Hepatocyte (in vitro differentiated cells): ENCODE measurements at regions not wholly inside any gene's neighbourhood (a gene's known extent, or its start where the extent isn't known, plus 50 kb on each side); places are given as distances from the start of the nearest gene placed in this dataset.
"Not testable (repeated sequence)": the region's sequence is repeated elsewhere in the genome, so short reads cannot be mapped to it uniquely, and the experiment has no call there.

ENCODE experiments used
- DNase-seq: peaks from one replicate; pipeline ENCODE4 v3.0.0-alpha.2; 2016; ENCODE audit warnings: low spot score
- H2AFZ ChIP-seq: fragments of 200-600 bp; sonication (generic); 2 replicates; pipeline ENCODE4 v1.6.0; 2016; ENCODE audit warnings: antibody characterized with exemption, mild to moderate bottlenecking
- H3K27ac ChIP-seq: fragments of 200-600 bp; sonication (generic); 2 replicates; pipeline ENCODE4 v1.5.1; 2016; ENCODE audit warnings: mild to moderate bottlenecking
- H3K27me3 ChIP-seq: fragments of 200-600 bp; sonication (generic); 2 replicates; pipeline ENCODE4 v1.6.1; 2016
- H3K36me3 ChIP-seq: fragments of 200-600 bp; sonication (generic); replicated peaks from 2 replicates; pipeline ENCODE4 v1.5.1; 2016; ENCODE audit warnings: low read depth; ENCODE audit not compliant: insufficient read depth
- H3K4me1 ChIP-seq: fragments of 200-600 bp; sonication (generic); 2 replicates; pipeline ENCODE4 v1.5.1; 2016; ENCODE audit warnings: mild to moderate bottlenecking, moderate library complexity; ENCODE audit not compliant: insufficient read depth
- H3K4me2 ChIP-seq: fragments of 200-600 bp; sonication (generic); 2 replicates; pipeline ENCODE4 v1.6.0; 2016
- H3K4me3 ChIP-seq: fragments of 200-600 bp; sonication (generic); 2 replicates; pipeline ENCODE4 v1.5.1; 2016; ENCODE audit warnings: mild to moderate bottlenecking
- H3K79me2 ChIP-seq: fragments of 200-600 bp; sonication (generic); 2 replicates; pipeline ENCODE4 v1.6.0; 2017; ENCODE audit warnings: mild to moderate bottlenecking
- H3K9me2 ChIP-seq: fragments of 200-600 bp; sonication (generic); replicated peaks from 2 replicates; pipeline ENCODE4 v1.6.0; 2017; ENCODE audit warnings: mild to moderate bottlenecking; ENCODE audit not compliant: insufficient read depth
- H3K9me3 ChIP-seq: fragments of 200-600 bp; sonication (generic); 2 replicates; pipeline ENCODE4 v1.5.1; 2016; ENCODE audit warnings: low read depth, mild to moderate bottlenecking
- H4K20me1 ChIP-seq: fragments of 200-600 bp; sonication (generic); 2 replicates; pipeline ENCODE4 v1.6.0; 2016; ENCODE audit warnings: mild to moderate bottlenecking; ENCODE audit not compliant: insufficient read depth, poor library complexity, severe bottlenecking
- CTCF ChIP-seq: fragments of 200-600 bp; sonication (generic); IDR thresholded peaks from 2 replicates; pipeline ENCODE4 v1.5.1; 2016; ENCODE audit warnings: antibody characterized with exemption, mild to moderate bottlenecking; ENCODE audit not compliant: poor library complexity
- EZH2 ChIP-seq: fragments of 200-600 bp; sonication (generic); IDR thresholded peaks from 2 replicates; pipeline ENCODE4 v1.6.1; 2016; ENCODE audit warnings: antibody characterized with exemption, mild to moderate bottlenecking, borderline replicate concordance
- EZH2phosphoT487 ChIP-seq: fragments of 200-600 bp; sonication (generic); IDR thresholded peaks from one replicate; pipeline ENCODE4 v1.6.1; 2018; ENCODE audit warnings: antibody characterized with exemption, mild to moderate bottlenecking, low read depth, moderate library complexity; ENCODE audit not compliant: unreplicated experiment, severe bottlenecking
- WGBS: methylation state at CpG from one replicate; pipeline ENCODE4 v1.1.6; 2016; ENCODE audit warnings: low lambda C conversion rate; ENCODE audit errors: missing lambda C conversion rate; 5-methylcytosine and 5-hydroxymethylcytosine counted together

DNA sequence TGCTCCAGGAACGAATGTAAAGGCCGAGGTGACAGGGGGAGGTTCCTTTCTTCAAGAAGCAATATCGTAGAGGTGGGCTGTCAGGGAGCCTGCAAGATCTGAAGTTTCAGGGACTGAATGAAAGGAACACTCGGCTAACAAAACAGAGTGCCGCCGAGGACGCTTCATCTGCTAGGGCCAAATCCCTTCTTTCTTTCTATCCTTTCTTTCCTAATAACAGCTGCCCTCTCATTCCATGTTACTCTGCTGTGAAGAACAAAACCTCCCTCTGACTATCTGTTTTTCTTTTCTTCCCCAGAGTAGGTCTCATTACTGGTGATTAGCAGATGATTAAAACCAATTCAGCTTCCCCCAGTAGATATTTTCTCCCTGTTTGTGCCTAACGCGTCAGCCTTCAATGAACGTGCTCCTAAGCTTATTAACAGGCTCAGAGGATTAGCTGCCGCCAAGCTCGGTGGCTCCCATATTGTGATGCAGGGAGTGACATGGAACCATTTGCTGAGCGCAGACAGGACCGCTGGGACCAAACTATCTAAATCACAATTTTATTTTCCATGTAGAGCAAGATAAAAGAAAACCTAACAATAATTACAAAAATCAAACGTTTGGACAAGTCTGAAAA, 414.6 kb downstream of the TMEM182 start:
- Histone ChIP-seq H3K4me3 (no peak overlapping the region), H3K79me2 (no peaks in the 10 kb centered on the region), H2AFZ (no peak overlapping the region), H3K27me3 (peaks cover 4% of the 10 kb centered on the region), H3K4me2 (no peak overlapping the region), H3K9me2 (no peaks in the 10 kb centered on the region), H4K20me1 (no peaks in the 10 kb centered on the region), H3K36me3 (no peaks in the 10 kb centered on the region), H3K9me3 (no peaks in the 10 kb centered on the region), H3K4me1 (no peaks in the 10 kb centered on the region), H3K27ac (no peak overlapping the region)
- WGBS, result 74% methylated on average over 15 of the region's 15 CpGs
- TF ChIP-seq CTCF (no peak), EZH2 (no peak), EZH2phosphoT487 (no peak)
- no peak for DNase-seq

DNA sequence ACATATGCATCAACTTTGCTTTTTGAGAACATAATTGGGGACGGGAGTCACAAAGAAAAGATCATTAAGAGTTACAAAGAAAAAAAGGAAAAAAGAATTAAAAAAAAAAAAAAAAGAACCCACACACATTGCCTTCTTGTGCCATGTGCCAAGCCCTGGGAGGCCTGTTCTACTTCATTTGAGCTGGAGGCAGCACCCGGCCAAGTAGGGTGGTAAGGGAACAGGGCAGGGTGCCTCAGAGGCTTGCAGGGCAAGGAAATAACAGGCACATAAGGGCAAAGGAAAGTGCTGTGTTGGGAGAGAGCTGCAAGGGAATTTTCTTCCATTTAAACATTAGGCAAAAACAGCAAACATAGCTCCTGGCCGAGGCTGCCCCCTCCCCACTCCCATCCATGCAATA, 418.0 kb downstream of the TMEM182 start:
- no peak for DNase-seq
- H3K4me1 ChIP-seq, result no peaks in the 10 kb centered on the region
- H3K4me2 ChIP-seq, result no peak overlapping the region
- no peaks in the 10 kb centered on the region for H4K20me1 ChIP-seq
- no peaks in the 10 kb centered on the region for H3K79me2 ChIP-seq
- no peaks in the 10 kb centered on the region for H3K9me3 ChIP-seq
- H3K36me3 ChIP-seq, result no peaks in the 10 kb centered on the region
- H3K9me2 ChIP-seq, result no peaks in the 10 kb centered on the region
- peaks cover 6% of the 10 kb centered on the region for H3K27me3 ChIP-seq
- TF ChIP-seq CTCF, result no peak
- TF ChIP-seq EZH2phosphoT487, result no peak
- TF ChIP-seq EZH2, result no peak
- WGBS, result 65% methylated on average over 3 of the region's 3 CpGs
- no peak overlapping the region for H2AFZ ChIP-seq
- H3K27ac ChIP-seq, result no peak overlapping the region
- H3K4me3 ChIP-seq, result no peak overlapping the region

DNA sequence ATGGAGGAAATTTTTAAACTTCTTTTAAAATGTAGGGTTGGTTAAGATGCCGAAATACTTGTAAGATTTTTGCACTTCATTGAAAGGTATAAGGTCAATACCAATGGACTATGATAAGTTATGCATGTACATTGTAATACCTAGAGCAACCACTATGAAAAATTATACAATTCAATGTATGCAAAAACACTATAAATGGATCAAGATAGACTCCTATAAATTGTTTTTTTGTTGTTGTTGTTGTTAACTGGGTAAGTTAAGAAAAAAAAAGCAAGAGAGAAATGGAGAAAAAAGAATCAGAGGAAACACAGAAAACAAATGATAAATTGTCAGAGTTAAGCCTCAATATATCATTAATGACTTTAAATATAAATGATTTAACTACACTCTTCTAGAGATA, 421.2 kb downstream of the TMEM182 start:
- Histone ChIP-seq H3K4me2 (no peak overlapping the region), H3K4me1 (no peaks in the 10 kb centered on the region), H2AFZ (no peak overlapping the region), H3K36me3 (no peaks in the 10 kb centered on the region), H3K79me2 (no peaks in the 10 kb centered on the region), H3K27ac (no peak overlapping the region), H3K9me3 (no peaks in the 10 kb centered on the region), H4K20me1 (no peaks in the 10 kb centered on the region), H3K4me3 (no peak overlapping the region), H3K27me3 (peaks cover 6% of the 10 kb centered on the region), H3K9me2 (no peaks in the 10 kb centered on the region)
- TF ChIP-seq CTCF, result no peak
- TF ChIP-seq EZH2phosphoT487, result no peak
- TF ChIP-seq EZH2, result no peak
- DNase-seq, result no peak
- 73% methylated on average over 1 of the region's 1 CpG for WGBS

DNA sequence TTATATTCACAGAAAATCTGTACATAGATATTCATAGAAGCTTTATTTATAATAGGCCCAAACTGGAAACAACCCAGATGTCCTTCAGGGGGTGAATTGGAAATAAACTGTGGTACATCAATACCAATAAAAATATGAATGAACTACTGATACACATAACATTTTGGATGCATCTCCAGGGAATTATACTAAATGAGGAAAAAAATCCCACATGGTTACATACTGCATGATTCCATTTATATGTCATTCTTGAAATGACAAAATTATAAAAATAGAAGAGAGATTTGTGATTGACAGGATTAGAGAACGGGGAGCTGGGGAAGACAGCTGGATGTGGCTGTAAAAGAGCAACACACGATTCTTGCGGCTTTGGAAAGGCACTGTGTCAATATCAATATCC, 435.0 kb downstream of the TMEM182 start:
- no peaks in the 10 kb centered on the region for H3K9me3 ChIP-seq
- H3K9me2 ChIP-seq, result no peaks in the 10 kb centered on the region
- DNase-seq, result no peak
- 67% methylated on average over 3 of the region's 3 CpGs for WGBS
- H2AFZ ChIP-seq, result no peak overlapping the region
- no peak overlapping the region for H3K4me2 ChIP-seq
- H3K27ac ChIP-seq, result no peak overlapping the region
- TF ChIP-seq EZH2 (no peak), CTCF (no peak), EZH2phosphoT487 (no peak)
- H4K20me1 ChIP-seq, result no peaks in the 10 kb centered on the region
- no peaks in the 10 kb centered on the region for H3K79me2 ChIP-seq
- no peaks in the 10 kb centered on the region for H3K36me3 ChIP-seq
- H3K4me3 ChIP-seq, result no peak overlapping the region
- no peaks in the 10 kb centered on the region for H3K27me3 ChIP-seq
- no peaks in the 10 kb centered on the region for H3K4me1 ChIP-seq

- 77% methylated on average over 4 of the region's 4 CpGs for WGBS
- H3K27me3 ChIP-seq, result not testable (repeated sequence)
These were observed 438.9 kb downstream of the TMEM182 start for GRCh38 chr2:103200774-103201173.

More at GRCh38 chr2:103200774-103201173, 438.9 kb downstream of the TMEM182 start:
- not testable (repeated sequence) for H3K79me2 ChIP-seq, H3K9me3 ChIP-seq, H3K4me2 ChIP-seq, H3K27ac ChIP-seq, H2AFZ ChIP-seq, H4K20me1 ChIP-seq, H3K4me3 ChIP-seq, DNase-seq, H3K9me2 ChIP-seq, H3K36me3 ChIP-seq, H3K4me1 ChIP-seq
